Ovary (tissue), 3 donors: ENCODE measurements at regions not wholly inside any gene's neighbourhood (a gene's known extent, or its start where the extent isn't known, plus 50 kb on each side); places are given as distances from the start of the nearest gene placed in this dataset.

Experiments used
- CTCF ChIP-seq, 3 donors: fragments of 450-650 bp in 2 of 3; fragments of 200-600 bp in 1 of 3; IDR thresholded peaks; one replicate each; pipeline versions ENCODE4 v1.5.1 to v1.8.0; 2016 to 2022; ENCODE audit warnings: antibody characterized with exemption in 3 of 3, mild to moderate bottlenecking in 1 of 3
- EP300 ChIP-seq: sonication (generic); formaldehyde crosslinking; IDR thresholded peaks from one replicate; pipeline ENCODE4 v1.6.1; 2017; ENCODE audit warnings: antibody characterized with exemption
- POLR2A ChIP-seq: fragments of 450-650 bp; IDR thresholded peaks from one replicate; pipeline ENCODE4 v1.6.1; 2017; ENCODE audit warnings: antibody characterized with exemption, mild to moderate bottlenecking, moderate library complexity
- donor health status: DM: no; HTN: no; CAD: no.

DNA sequence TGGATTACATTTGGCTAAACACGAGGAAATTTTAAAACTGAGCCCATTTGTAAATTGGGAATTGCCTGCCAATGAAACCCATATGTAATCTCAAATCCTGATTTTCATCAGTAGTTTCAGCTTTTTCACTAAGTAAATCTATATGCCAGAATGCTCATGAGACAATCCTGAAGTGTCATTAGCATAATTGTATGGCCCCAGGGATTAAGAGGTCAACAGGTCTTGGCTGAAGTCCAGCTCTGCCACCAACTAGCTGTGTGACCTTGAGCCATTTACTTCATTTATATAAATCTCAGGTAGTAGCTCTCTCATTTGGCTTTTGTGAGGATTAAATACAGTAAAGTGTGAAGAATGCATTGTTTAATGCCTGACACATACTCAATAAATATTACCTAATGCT is 320.5 kb upstream of the EMCN start:
- TF ChIP-seq POLR2A (no peak), CTCF (IDR thresholded peaks at IDR 0.05) (no peak), EP300 (no peak)
